SK-N-SH (cell line): ENCODE measurements at regions not wholly inside any gene's neighbourhood (a gene's known extent, or its start where the extent isn't known, plus 50 kb on each side); places are given as distances from the start of the nearest gene placed in this dataset.

Experiments
- CTCF ChIA-PET: fragments of 300-600, 350-600 bp; formaldehyde crosslinking; extraction: SDS; loops from one replicate; lab custom pipeline; 2021; lab: Yijun Ruan, JAX
- POLR2A ChIA-PET: fragments of 350-600 bp; sonication (Branson Sonifier 250); formaldehyde crosslinking; extraction: SDS; loops from one replicate; lab custom pipeline; 2020; ENCODE audit warnings: antibody characterized with exemption, inconsistent platforms; lab: Yijun Ruan, JAX
- DNase-seq: peaks from one replicate; pipeline ENCODE4 v3.0.0; 2012
- H2AFZ ChIP-seq: fragments of 200-600 bp; sonication (generic); 2 replicates; pipeline ENCODE4 v1.8.1; 2016; ENCODE audit warnings: antibody characterized with exemption, mild to moderate bottlenecking, low read depth
- H3F3A ChIP-seq: fragments of 200-600 bp; sonication (generic); replicated peaks from 2 replicates; pipeline ENCODE3; 2016; ENCODE audit warnings: antibody characterized with exemption, mild to moderate bottlenecking; ENCODE audit not compliant: insufficient read depth
- H3K27ac ChIP-seq, 2 experiments: fragments of 200-500 bp in 1 of 2; fragments of 200-600 bp in 1 of 2; sonication (Bioruptor generic) in 1 of 2; sonication (generic), shearing (Covaris generic) in 1 of 2; 2 replicates each; pipeline versions ENCODE4 v1.5.1 to v1.6.1; 2014 to 2016; ENCODE audit warnings: low read depth in 2 of 2, inconsistent platforms in 1 of 2, low read length in 1 of 2, mild to moderate bottlenecking in 1 of 2, mixed read lengths in 1 of 2
- H3K27me3 ChIP-seq: fragments of 200-600 bp; sonication (generic), shearing (Covaris generic); 2 replicates; pipeline ENCODE4 v1.6.1; 2016; ENCODE audit warnings: mixed run types; ENCODE audit not compliant: insufficient read depth
- H3K36me3 ChIP-seq, 2 experiments: fragments of 200-500 bp in 1 of 2; fragments of 200-600 bp in 1 of 2; sonication (Bioruptor generic) in 1 of 2; sonication (generic) in 1 of 2; replicated peaks in 1 of 2; 2 replicates each; pipeline versions ENCODE3 to v1.5.1; 2014 to 2016; ENCODE audit warnings: low read length in 1 of 2, mild to moderate bottlenecking in 1 of 2; ENCODE audit not compliant: insufficient read depth in 2 of 2, control insufficient read depth in 1 of 2
- H3K4me1 ChIP-seq, 2 experiments: fragments of 200-500 bp in 1 of 2; fragments of 200-600 bp in 1 of 2; sonication (Bioruptor generic) in 1 of 2; sonication (generic), shearing (Covaris generic) in 1 of 2; 2 replicates each; pipeline versions ENCODE4 v1.5.1 to v1.6.1; 2014 to 2016; ENCODE audit warnings: low read depth in 1 of 2, low read length in 1 of 2, mixed run types in 1 of 2; ENCODE audit not compliant: insufficient read depth in 2 of 2, control insufficient read depth in 1 of 2
- H3K4me2 ChIP-seq: fragments of 200-600 bp; sonication (generic), shearing (Covaris generic); 2 replicates; pipeline ENCODE4 v1.6.1; 2017; ENCODE audit warnings: mixed run types
- H3K4me3 ChIP-seq, 2 experiments: fragments of 200-500 bp in 1 of 2; fragments of 200-600 bp in 1 of 2; sonication (Bioruptor generic) in 1 of 2; sonication (generic), shearing (Covaris generic) in 1 of 2; 2 replicates each; pipeline versions ENCODE4 v1.5.1 to v1.8.1; 2014 to 2016; ENCODE audit warnings: low read depth in 2 of 2, inconsistent platforms in 1 of 2, low read length in 1 of 2, mild to moderate bottlenecking in 1 of 2, mixed read lengths in 1 of 2, moderate library complexity in 1 of 2
- H3K79me2 ChIP-seq: fragments of 200-600 bp; sonication (generic); 2 replicates; pipeline ENCODE4 v1.8.1; 2017; ENCODE audit warnings: mild to moderate bottlenecking; ENCODE audit not compliant: insufficient read depth
- H3K9ac ChIP-seq: fragments of 200-600 bp; sonication (generic); 2 replicates; pipeline ENCODE4 v1.6.1; 2017; ENCODE audit warnings: mixed run types
- H3K9me2 ChIP-seq: fragments of 200-600 bp; sonication (generic); 2 replicates; pipeline ENCODE4 v1.6.1; 2017; ENCODE audit warnings: mixed run types
- H3K9me3 ChIP-seq: fragments of 200-600 bp; sonication (generic); 2 replicates; pipeline ENCODE4 v1.6.1; 2017; ENCODE audit warnings: mixed run types, mild to moderate bottlenecking, moderate library complexity
- H4K20me1 ChIP-seq: fragments of 200-600 bp; sonication (generic); 2 replicates; pipeline ENCODE4 v1.6.1; 2017; ENCODE audit warnings: mild to moderate bottlenecking, mixed run types; ENCODE audit not compliant: insufficient read depth
- ELF1 ChIP-seq: IDR thresholded peaks from 2 replicates; pipeline ENCODE4 v1.4.0; 2012
- FOSL2 ChIP-seq: IDR thresholded peaks from 2 replicates; pipeline ENCODE4 v1.4.0; 2012; ENCODE audit warnings: low read depth, mild to moderate bottlenecking, moderate library complexity, borderline replicate concordance
- FOXJ3 ChIP-seq: sonication (generic); formaldehyde crosslinking; IDR thresholded peaks from 2 replicates; pipeline ENCODE4 v1.5.1; 2020; ENCODE audit warnings: mild to moderate bottlenecking, missing genetic modification reagents
- GABPA ChIP-seq: IDR thresholded peaks from 2 replicates; pipeline ENCODE4 v1.4.0; 2012; ENCODE audit warnings: low read depth, mild to moderate bottlenecking
- GATA2 ChIP-seq: sonication (generic); formaldehyde crosslinking; IDR thresholded peaks from 2 replicates; pipeline ENCODE4 v1.5.0; 2020; ENCODE audit warnings: mild to moderate bottlenecking, missing genetic modification reagents
- IRF3 ChIP-seq: fragments of 150-350 bp; IDR thresholded peaks from 2 replicates; pipeline ENCODE4 v1.6.1; 2016; ENCODE audit warnings: mild to moderate bottlenecking, low read depth, low read length
- JUND ChIP-seq: IDR thresholded peaks from 2 replicates; pipeline ENCODE4 v1.4.0; 2012
- MAX ChIP-seq: IDR thresholded peaks from 2 replicates; pipeline ENCODE4 v1.4.0; 2012; ENCODE audit warnings: low read depth
- MEF2A ChIP-seq: IDR thresholded peaks from 2 replicates; pipeline ENCODE4 v1.4.0; 2012; ENCODE audit warnings: low read depth, borderline replicate concordance
- NRF1 ChIP-seq: IDR thresholded peaks from 2 replicates; pipeline ENCODE4 v1.6.1; 2012; ENCODE audit warnings: low read depth, mild to moderate bottlenecking, low read length
- POLR2AphosphoS5 ChIP-seq: IDR thresholded peaks from 2 replicates; pipeline ENCODE4 v1.6.1; 2012; ENCODE audit warnings: low read depth, low read length
- RAD21 ChIP-seq: IDR thresholded peaks from 2 replicates; pipeline ENCODE4 v1.6.1; 2012; ENCODE audit warnings: mild to moderate bottlenecking, low read length
- SIN3A ChIP-seq: IDR thresholded peaks from 2 replicates; pipeline ENCODE4 v1.6.1; 2012; ENCODE audit warnings: low read depth, mild to moderate bottlenecking, low read length, moderate library complexity, borderline replicate concordance
- TAF1 ChIP-seq: IDR thresholded peaks from 2 replicates; pipeline ENCODE4 v1.6.1; 2012; ENCODE audit warnings: low read depth, mild to moderate bottlenecking, low read length, moderate library complexity, borderline replicate concordance
- TCF12 ChIP-seq: IDR thresholded peaks from 2 replicates; pipeline ENCODE4 v1.4.0; 2012
- TEAD4 ChIP-seq: IDR thresholded peaks from 2 replicates; pipeline ENCODE4 v1.4.0; 2012; ENCODE audit warnings: mild to moderate bottlenecking, borderline replicate concordance; ENCODE audit not compliant: insufficient read depth
- ZBTB33 ChIP-seq: IDR thresholded peaks from 2 replicates; pipeline ENCODE4 v1.4.0; 2012; ENCODE audit warnings: low read depth, borderline replicate concordance
- WGBS: methylation state at CpG from one replicate; pipeline ENCODE4 v1.1.6; 2017; ENCODE audit warnings: low lambda C conversion rate; 5-methylcytosine and 5-hydroxymethylcytosine counted together
- TF ChIP-seq, protein P1 (sequence below): IDR thresholded peaks from 2 replicates; pipeline ENCODE4 v1.4.0; 2012; ENCODE audit warnings: low read depth, borderline replicate concordance
- TF ChIP-seq, protein P2 (sequence below): IDR thresholded peaks from 2 replicates; pipeline ENCODE4; 2012

DNA sequence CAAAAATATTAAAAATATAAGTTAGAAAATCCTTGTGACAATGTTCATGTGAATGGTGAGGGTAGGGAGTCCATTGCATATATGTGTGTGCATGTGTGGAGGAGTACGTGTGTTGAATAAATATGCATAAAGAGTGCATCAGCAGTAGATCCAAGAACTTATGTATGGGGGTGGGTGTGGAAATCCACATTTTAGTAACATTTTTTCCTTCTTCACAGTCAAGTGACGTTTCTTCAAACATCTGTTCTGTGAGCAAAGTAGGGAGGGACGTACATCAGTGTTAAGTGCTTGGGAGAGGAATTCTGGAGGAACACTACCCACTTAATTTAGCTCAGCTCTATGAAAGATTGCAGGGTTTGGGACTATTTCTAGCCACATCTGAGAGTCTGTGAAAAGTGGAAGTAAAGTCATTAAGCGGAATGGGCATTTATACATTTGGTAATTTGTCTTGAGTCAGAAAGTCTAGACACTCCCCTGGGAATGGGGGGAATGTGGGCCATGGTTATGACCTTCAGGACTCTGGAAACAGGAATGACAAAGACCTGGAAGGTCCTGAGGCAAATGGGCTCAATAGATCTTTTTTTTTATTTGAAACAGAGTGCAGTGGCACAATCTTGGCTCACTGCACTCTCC lies 156.4 kb upstream of the PLXNC1 start:
- H3K4me1 ChIP-seq, result no peaks in the 10 kb centered on the region; a peak in 1 of 4 replicates
- CTCF ChIA-PET, result interaction anchor here (1.4 kb wide), 1 partner anchor 224 kb away, joined by 4 read pairs; no protein-coding TSS in a partner anchor
- TF ChIP-seq FOSL2 (no peak), GATA2 (CRISPR knock-in tag) (no peak), GABPA (no peak), MEF2A (no peak), SIN3A (no peak), FOXJ3 (CRISPR knock-in tag) (no peak), NRF1 (no peak)
- TF ChIP-seq, all 33 proteins: peak for 0
- no peak overlapping the region for H3K27ac ChIP-seq
- H3K79me2 ChIP-seq, result no peaks in the 10 kb centered on the region
- no peaks in the 10 kb centered on the region for H3K36me3 ChIP-seq
- H3K9ac ChIP-seq, result no peak overlapping the region
- H3K4me3 ChIP-seq, result no peak overlapping the region
- no peak overlapping the region for H2AFZ ChIP-seq
- no peaks in the 10 kb centered on the region for H4K20me1 ChIP-seq
- H3K9me3 ChIP-seq, result no peaks in the 10 kb centered on the region
- no peaks in the 10 kb centered on the region for H3K9me2 ChIP-seq
- no peak overlapping the region for H3K4me2 ChIP-seq
- POLR2A ChIA-PET, result no interaction called here
- H3F3A ChIP-seq, result no peaks in the 10 kb centered on the region
- WGBS, result 88% methylated on average over 4 of the region's 4 CpGs
- no peak for DNase-seq
- no peaks in the 10 kb centered on the region for H3K27me3 ChIP-seq

DNA sequence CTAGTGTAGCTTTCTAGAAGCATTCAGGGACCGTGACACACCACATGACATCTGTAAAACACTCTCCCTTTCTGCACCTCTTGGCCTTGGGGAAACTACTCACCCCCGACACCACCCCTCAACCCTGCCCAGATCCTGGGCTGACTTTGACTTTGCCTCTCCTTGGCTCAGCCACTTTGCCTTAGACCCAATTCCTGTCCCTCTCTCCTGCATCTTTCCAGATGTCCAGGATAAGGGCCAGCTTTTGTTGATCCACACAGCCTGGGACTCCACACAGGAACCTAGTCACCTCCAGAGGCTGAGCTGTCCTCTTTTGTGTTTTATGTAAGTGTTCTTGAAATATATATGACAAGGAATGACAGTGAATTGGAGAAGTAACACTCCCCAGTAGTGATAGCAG lies 153.7 kb upstream of the PLXNC1 start:
- DNase-seq, result no peak
- no peaks in the 10 kb centered on the region for H3K27me3 ChIP-seq
- WGBS, result 75% methylated on average over 2 of the region's 2 CpGs
- H3K4me3 ChIP-seq, result no peak overlapping the region
- no peaks in the 10 kb centered on the region for H4K20me1 ChIP-seq
- H3K36me3 ChIP-seq, result no peaks in the 10 kb centered on the region
- H3K27ac ChIP-seq, result no peak overlapping the region
- H3F3A ChIP-seq, result no peaks in the 10 kb centered on the region
- no peak overlapping the region for H3K9ac ChIP-seq
- H3K9me2 ChIP-seq, result no peaks in the 10 kb centered on the region
- H2AFZ ChIP-seq, result no peak overlapping the region
- no peaks in the 10 kb centered on the region for H3K79me2 ChIP-seq
- peaks cover 5% of the 10 kb centered on the region; the same call in 1 of the 2 replicates for H3K9me3 ChIP-seq
- TF ChIP-seq ZBTB33, result no peak
- TF ChIP-seq TAF1, result no peak
- no peak for TF ChIP-seq ELF1
- TF ChIP-seq MAX, result no peak
- TF ChIP-seq, protein P1, sequence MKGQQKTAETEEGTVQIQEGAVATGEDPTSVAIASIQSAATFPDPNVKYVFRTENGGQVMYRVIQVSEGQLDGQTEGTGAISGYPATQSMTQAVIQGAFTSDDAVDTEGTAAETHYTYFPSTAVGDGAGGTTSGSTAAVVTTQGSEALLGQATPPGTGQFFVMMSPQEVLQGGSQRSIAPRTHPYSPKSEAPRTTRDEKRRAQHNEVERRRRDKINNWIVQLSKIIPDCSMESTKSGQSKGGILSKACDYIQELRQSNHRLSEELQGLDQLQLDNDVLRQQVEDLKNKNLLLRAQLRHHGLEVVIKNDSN, result no peak
- TF ChIP-seq JUND, result no peak
- TF ChIP-seq, protein P2, sequence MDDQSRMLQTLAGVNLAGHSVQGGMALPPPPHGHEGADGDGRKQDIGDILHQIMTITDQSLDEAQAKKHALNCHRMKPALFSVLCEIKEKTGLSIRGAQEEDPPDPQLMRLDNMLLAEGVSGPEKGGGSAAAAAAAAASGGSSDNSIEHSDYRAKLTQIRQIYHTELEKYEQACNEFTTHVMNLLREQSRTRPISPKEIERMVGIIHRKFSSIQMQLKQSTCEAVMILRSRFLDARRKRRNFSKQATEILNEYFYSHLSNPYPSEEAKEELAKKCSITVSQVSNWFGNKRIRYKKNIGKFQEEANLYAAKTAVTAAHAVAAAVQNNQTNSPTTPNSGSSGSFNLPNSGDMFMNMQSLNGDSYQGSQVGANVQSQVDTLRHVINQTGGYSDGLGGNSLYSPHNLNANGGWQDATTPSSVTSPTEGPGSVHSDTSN, result no peak
- TF ChIP-seq TCF12, result no peak
- TF ChIP-seq MEF2A, result no peak
- TF ChIP-seq TEAD4, result no peak
- no peak for TF ChIP-seq POLR2AphosphoS5
- TF ChIP-seq RAD21, result no peak
- no peak for TF ChIP-seq IRF3
- no peaks in the 10 kb centered on the region; a peak in 1 of 4 replicates for H3K4me1 ChIP-seq
- no peak overlapping the region for H3K4me2 ChIP-seq
- POLR2A ChIA-PET, result no interaction called here
- CTCF ChIA-PET, result interaction anchor here (1.3 to 2.2 kb wide), 2 partner anchors 107 to 108 kb away, joined by 3 to 5 read pairs; no protein-coding TSS in a partner anchor
